ENCODE measurements at regions not wholly inside any gene's neighbourhood (a gene's known extent, or its start where the extent isn't known, plus 50 kb on each side); places are given as distances from the start of the nearest gene placed in this dataset.

DNA sequence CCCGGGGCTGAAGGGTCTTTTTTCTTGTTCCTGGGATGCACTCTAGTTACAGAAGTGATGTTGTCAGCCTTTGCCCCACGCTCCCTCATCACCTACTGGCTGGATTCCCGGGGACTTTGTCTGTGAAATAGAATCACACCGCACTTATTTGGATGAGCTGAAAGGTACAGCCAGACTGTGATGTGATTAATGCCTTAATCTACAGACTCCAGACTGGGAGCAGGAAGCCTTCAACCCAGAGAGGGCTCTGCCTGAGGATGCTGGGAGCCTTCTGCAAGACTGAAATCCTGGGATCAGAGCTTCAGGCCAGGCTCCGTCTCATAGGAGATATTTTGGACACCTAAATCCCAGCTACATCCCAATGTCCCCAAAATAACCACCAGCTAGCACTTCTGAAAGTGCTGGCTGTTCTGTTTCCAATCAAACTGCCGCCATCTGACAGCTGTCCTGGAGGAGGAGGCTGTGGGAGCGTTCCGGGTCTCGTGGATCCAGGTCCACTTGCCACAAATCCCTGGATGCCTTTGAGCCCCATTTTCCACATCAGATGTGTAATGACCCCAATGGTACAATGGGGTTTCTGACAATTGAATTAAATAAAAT is 688.5 kb downstream of the TBC1D22A start:
- Histone ChIP-seq H3K4me1 (ENCODE audit: control insufficient read depth, insufficient read depth, low read length) (no peaks in the 10 kb centered on the region), H2AK5ac (ENCODE audit: low read depth, low read length) (no peak overlapping the region), H2BK120ac (ENCODE audit: low read depth, low read length) (no peak overlapping the region), H2BK20ac (ENCODE audit: low read depth, low read length) (no peak overlapping the region), H3K9me1 (ENCODE audit: insufficient read depth, low read length) (no peaks in the 10 kb centered on the region), H3K23ac (ENCODE audit: low read depth, low read length) (no peak overlapping the region), H3K27ac (ENCODE audit: insufficient read depth, low read length) (no peak overlapping the region), H2BK15ac (ENCODE audit: low read depth, low read length) (no peak overlapping the region), H3K9me3 (ENCODE audit: control insufficient read depth, insufficient read depth, low read length) (peaks cover 55% of the 10 kb centered on the region), H4K5ac (ENCODE audit: low read depth, low read length) (no peak overlapping the region), H4K91ac (ENCODE audit: insufficient read depth, low read depth, low read length) (no peak overlapping the region), H3K14ac (replicated peaks; ENCODE audit: low read depth, low read length) (no peak overlapping the region), H2BK5ac (ENCODE audit: low read depth, low read length, poor library complexity, severe bottlenecking) (no peak overlapping the region), H3K4me3 (ENCODE audit: insufficient read depth, low read depth, low read length) (no peak overlapping the region), H4K20me1 (ENCODE audit: insufficient read depth, low read length) (no peaks in the 10 kb centered on the region), H3K18ac (ENCODE audit: low read depth, low read length) (no peak overlapping the region), H4K8ac (ENCODE audit: low read depth in 2 of 2, low read length in 2 of 2) (no peak overlapping the region), H3K79me1 (ENCODE audit: low read depth in 1 of 2, low read length in 2 of 2) (no peaks in the 10 kb centered on the region), H3K4me2 (ENCODE audit: low read depth, low read length) (no peak overlapping the region), H2AFZ (replicated peaks; ENCODE audit: low read length, poor library complexity) (no peak overlapping the region), H3K9ac (ENCODE audit: low read depth, low read length) (no peak overlapping the region), H3K36me3 (ENCODE audit: control insufficient read depth, insufficient read depth, low read length) (no peaks in the 10 kb centered on the region), H3K4ac (ENCODE audit: low read depth, low read length) (no peak overlapping the region), H3K27me3 (ENCODE audit: control insufficient read depth, insufficient read depth, low read length) (no peaks in the 10 kb centered on the region), H2AK9ac (replicated peaks; ENCODE audit: low read depth, low read length, poor library complexity) (no peak overlapping the region), H3K56ac (ENCODE audit: extremely low read depth, insufficient read depth, low read length) (no peak overlapping the region)
- ATAC-seq (ENCODE audit: low read depth) (no peak), DNase-seq (no peak)
- no TSS peak for BruUV-seq (replicated peaks)
- TF ChIP-seq, protein P1, sequence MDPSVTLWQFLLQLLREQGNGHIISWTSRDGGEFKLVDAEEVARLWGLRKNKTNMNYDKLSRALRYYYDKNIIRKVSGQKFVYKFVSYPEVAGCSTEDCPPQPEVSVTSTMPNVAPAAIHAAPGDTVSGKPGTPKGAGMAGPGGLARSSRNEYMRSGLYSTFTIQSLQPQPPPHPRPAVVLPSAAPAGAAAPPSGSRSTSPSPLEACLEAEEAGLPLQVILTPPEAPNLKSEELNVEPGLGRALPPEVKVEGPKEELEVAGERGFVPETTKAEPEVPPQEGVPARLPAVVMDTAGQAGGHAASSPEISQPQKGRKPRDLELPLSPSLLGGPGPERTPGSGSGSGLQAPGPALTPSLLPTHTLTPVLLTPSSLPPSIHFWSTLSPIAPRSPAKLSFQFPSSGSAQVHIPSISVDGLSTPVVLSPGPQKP (IDR thresholded peaks at IDR 0.05; ENCODE audit: borderline replicate concordance, low read depth, low read length): no peak
- TF ChIP-seq CEBPB (IDR thresholded peaks at IDR 0.05; ENCODE audit: low read depth, low read length) (no peak), CHD1 (IDR thresholded peaks at IDR 0.05; ENCODE audit: low read depth, low read length) (no peak), MAFK (IDR thresholded peaks at IDR 0.05; ENCODE audit: low read depth, low read length) (no peak), SMC3 (IDR thresholded peaks at IDR 0.05; ENCODE audit: low read depth, low read length) (no peak), MAZ (IDR thresholded peaks at IDR 0.05; ENCODE audit: borderline replicate concordance, low read depth, low read length) (no peak), RAD21 (IDR thresholded peaks at IDR 0.05; ENCODE audit: low read length) (no peak), RFX5 (IDR thresholded peaks at IDR 0.05; ENCODE audit: low read depth, low read length) (no peak), NFE2L2 (IDR thresholded peaks at IDR 0.05; ENCODE audit: low read depth, low read length) (no peak), FOS (IDR thresholded peaks at IDR 0.05; ENCODE audit: low read depth, low read length) (no peak)
- TF ChIP-seq, protein P2, sequence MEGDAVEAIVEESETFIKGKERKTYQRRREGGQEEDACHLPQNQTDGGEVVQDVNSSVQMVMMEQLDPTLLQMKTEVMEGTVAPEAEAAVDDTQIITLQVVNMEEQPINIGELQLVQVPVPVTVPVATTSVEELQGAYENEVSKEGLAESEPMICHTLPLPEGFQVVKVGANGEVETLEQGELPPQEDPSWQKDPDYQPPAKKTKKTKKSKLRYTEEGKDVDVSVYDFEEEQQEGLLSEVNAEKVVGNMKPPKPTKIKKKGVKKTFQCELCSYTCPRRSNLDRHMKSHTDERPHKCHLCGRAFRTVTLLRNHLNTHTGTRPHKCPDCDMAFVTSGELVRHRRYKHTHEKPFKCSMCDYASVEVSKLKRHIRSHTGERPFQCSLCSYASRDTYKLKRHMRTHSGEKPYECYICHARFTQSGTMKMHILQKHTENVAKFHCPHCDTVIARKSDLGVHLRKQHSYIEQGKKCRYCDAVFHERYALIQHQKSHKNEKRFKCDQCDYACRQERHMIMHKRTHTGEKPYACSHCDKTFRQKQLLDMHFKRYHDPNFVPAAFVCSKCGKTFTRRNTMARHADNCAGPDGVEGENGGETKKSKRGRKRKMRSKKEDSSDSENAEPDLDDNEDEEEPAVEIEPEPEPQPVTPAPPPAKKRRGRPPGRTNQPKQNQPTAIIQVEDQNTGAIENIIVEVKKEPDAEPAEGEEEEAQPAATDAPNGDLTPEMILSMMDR (conservative IDR thresholded peaks at IDR 0.05; ENCODE audit: low read depth, low read length): no peak
- CTCF ChIA-PET: no interaction called here
- intact Hi-C loops (cut with micrococcal nuclease): no loop called here
- no CpG with 5 or more reads among the region's 9 CpGs for WGBS, 2 experiments (ENCODE audit: extremely low coverage in 2 of 2, insufficient read length in 1 of 2)
- in situ Hi-C loops (cut with MboI; ENCODE audit: low sequenced_read_pairs): no loop called here
- POLR2A ChIA-PET (ENCODE audit: unreplicated experiment): no interaction called here
- dilution Hi-C loops (cut with HindIII; ENCODE audit: low sequenced_read_pairs, unreplicated experiment): no loop called here

All from IMR-90 (cell line).